GM12891 (cell line): ENCODE measurements at regions not wholly inside any gene's neighbourhood (a gene's known extent, or its start where the extent isn't known, plus 50 kb on each side); places are given as distances from the start of the nearest gene placed in this dataset.

Experiments used
- POLR2A ChIP-seq: IDR thresholded peaks from 2 replicates; pipeline ENCODE4 v1.6.1; 2011; ENCODE audit warnings: low read depth, low read length, control low read depth
- POLR2AphosphoS5 ChIP-seq: IDR thresholded peaks from 2 replicates; pipeline ENCODE4 v1.6.1; 2011; ENCODE audit warnings: low read depth, low read length, control low read depth
- SPI1 ChIP-seq: IDR thresholded peaks from 2 replicates; pipeline ENCODE4 v1.6.1; 2011; ENCODE audit warnings: low read depth, low read length, control low read depth

GRCh38 chr21:38013741-38014140 lies 97.5 kb upstream of the KCNJ6 start:
- TF ChIP-seq POLR2AphosphoS5 (no peak), POLR2A (no peak), SPI1 (no peak)
